22Rv1 (cell line): ENCODE measurements at regions not wholly inside any gene's neighbourhood (a gene's known extent, or its start where the extent isn't known, plus 50 kb on each side); places are given as distances from the start of the nearest gene placed in this dataset.

ENCODE experiments used
- ZFX ChIP-seq: fragments of 450-650 bp; IDR thresholded peaks from 2 replicates; pipeline ENCODE4 v1.6.1; 2017; ENCODE audit warnings: antibody characterized with exemption, borderline replicate concordance
- TF ChIP-seq, protein P1 (sequence below): fragments of 450-650 bp; IDR thresholded peaks from 2 replicates; pipeline ENCODE4 v1.5.1; 2017; ENCODE audit warnings: mild to moderate bottlenecking

GRCh38 chr6:82651845-82652335 lies 288.3 kb downstream of the TPBG start:
- TF ChIP-seq, protein P1, sequence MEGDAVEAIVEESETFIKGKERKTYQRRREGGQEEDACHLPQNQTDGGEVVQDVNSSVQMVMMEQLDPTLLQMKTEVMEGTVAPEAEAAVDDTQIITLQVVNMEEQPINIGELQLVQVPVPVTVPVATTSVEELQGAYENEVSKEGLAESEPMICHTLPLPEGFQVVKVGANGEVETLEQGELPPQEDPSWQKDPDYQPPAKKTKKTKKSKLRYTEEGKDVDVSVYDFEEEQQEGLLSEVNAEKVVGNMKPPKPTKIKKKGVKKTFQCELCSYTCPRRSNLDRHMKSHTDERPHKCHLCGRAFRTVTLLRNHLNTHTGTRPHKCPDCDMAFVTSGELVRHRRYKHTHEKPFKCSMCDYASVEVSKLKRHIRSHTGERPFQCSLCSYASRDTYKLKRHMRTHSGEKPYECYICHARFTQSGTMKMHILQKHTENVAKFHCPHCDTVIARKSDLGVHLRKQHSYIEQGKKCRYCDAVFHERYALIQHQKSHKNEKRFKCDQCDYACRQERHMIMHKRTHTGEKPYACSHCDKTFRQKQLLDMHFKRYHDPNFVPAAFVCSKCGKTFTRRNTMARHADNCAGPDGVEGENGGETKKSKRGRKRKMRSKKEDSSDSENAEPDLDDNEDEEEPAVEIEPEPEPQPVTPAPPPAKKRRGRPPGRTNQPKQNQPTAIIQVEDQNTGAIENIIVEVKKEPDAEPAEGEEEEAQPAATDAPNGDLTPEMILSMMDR: no peak
- TF ChIP-seq ZFX: no peak
